Activated CD4-positive, alpha-beta memory T cell treated with anti-CD3 and anti-CD28 coated beads for 36 hours (primary cell): ENCODE measurements at regions not wholly inside any gene's neighbourhood (a gene's known extent, or its start where the extent isn't known, plus 50 kb on each side); places are given as distances from the start of the nearest gene placed in this dataset.

ENCODE experiments used
- CTCF ChIA-PET: fragments of 350-600 bp; sonication (Branson Sonifier 250); formaldehyde crosslinking; loops from one replicate; lab custom pipeline; 2021; ENCODE audit warnings: antibody characterized with exemption, inconsistent platforms; lab: Charles Lee
- POLR2A ChIA-PET: fragments of 350-600 bp; sonication (Branson Sonifier 250); formaldehyde crosslinking; loops from one replicate; lab custom pipeline; 2021; ENCODE audit warnings: antibody characterized with exemption; lab: Charles Lee
- DNase-seq: peaks from one replicate; pipeline ENCODE4 v3.0.0-alpha.2; 2020
- H3K27ac Mint-ChIP-seq: one replicate; pipeline ENCODE4 v1.8.0; 2021; ENCODE audit warnings: mixed read lengths
- H3K27me3 Mint-ChIP-seq: one replicate; pipeline ENCODE4 v1.8.0; 2021; ENCODE audit warnings: mixed read lengths
- H3K36me3 Mint-ChIP-seq: one replicate; pipeline ENCODE4 v1.8.0; 2021; ENCODE audit warnings: mixed read lengths
- H3K4me1 Mint-ChIP-seq: one replicate; pipeline ENCODE4 v1.8.0; 2021; ENCODE audit warnings: low read depth, mixed read lengths
- H3K4me3 Mint-ChIP-seq: one replicate; pipeline ENCODE4 v1.8.0; 2021; ENCODE audit warnings: mild to moderate bottlenecking, mixed read lengths
- H3K9me3 Mint-ChIP-seq: one replicate; pipeline ENCODE4 v1.8.0; 2021; ENCODE audit warnings: mixed read lengths
- intact Hi-C: fragments of 100-400 bp; cut with micrococcal nuclease; formaldehyde crosslinking; loops from one replicate; pipeline ENCODE4 v1.15.1; 2023

DNA sequence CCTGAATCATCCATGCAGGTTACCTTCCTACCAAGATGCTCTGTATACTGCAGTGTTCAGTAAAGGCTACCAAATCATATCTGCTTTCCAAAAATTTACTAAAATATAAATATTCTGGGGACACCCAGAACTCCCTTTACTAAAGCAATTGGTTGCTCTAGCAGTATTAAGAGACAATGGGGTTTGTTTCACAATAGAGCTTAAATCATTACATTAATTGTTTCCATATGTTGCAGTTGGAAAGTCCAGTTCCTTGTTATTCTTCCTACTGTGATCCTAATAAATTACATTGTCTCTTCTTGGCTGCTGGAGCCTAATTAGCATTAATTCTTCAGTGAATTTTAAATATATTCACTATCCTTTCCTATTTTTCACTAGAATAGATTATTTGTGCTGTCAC is 316.0 kb upstream of the MTNR1B start:
- H3K4me1 Mint-ChIP-seq = no peaks in the 10 kb centered on the region
- intact Hi-C loops = no loop called here
- no peak for DNase-seq
- peaks cover 1% of the 10 kb centered on the region for H3K9me3 Mint-ChIP-seq
- H3K4me3 Mint-ChIP-seq = no peak overlapping the region
- CTCF ChIA-PET = no interaction called here
- H3K36me3 Mint-ChIP-seq = no peaks in the 10 kb centered on the region
- no peak overlapping the region for H3K27ac Mint-ChIP-seq
- H3K27me3 Mint-ChIP-seq = no peaks in the 10 kb centered on the region
- POLR2A ChIA-PET = no interaction called here

DNA sequence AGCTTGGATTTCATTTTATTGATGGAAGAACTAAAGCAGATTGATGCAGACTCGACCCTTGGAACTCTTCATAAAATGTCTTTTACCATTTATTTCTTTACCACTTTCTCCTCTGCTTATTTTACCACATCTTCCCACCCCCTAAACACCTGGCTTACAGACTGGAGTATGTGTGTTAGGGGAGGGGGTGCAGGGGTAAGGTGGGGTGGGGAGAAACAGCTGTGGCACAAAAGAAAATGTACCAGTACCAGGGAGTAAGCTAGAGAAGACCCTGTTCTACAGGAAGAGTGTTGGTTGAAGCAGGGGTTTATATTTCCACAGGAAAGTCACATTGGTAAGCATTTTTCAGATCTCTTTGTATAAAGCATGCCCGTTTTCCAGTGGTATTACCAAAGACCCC is 312.7 kb upstream of the MTNR1B start:
- Mint-ChIP-seq H3K36me3 (no peaks in the 10 kb centered on the region), H3K27me3 (no peaks in the 10 kb centered on the region), H3K9me3 (peaks cover 1% of the 10 kb centered on the region), H3K4me3 (no peak overlapping the region), H3K27ac (no peak overlapping the region), H3K4me1 (no peaks in the 10 kb centered on the region)
- ChIA-PET POLR2A (no interaction called here), CTCF (no interaction called here)
- intact Hi-C loops = no loop called here
- no peak for DNase-seq

DNA sequence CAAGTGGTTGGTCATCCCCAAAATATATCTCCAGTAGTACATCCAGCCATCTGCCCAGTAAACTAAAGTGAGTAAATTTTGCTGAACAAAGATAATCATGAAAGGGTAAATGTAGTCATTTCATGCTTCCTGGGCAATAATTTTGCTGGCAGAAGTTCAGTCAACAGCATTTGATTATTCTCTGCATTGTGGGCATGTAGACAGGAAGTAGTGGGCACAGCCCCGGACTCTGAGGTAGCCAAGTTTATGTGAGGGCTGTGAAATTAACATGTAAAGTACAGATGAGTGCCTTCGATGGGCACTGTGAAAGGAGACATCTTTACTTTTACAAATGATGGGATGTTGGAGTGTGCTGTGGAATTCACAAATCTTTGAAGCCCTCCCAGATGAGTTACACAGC is 312.2 kb upstream of the MTNR1B start:
- Mint-ChIP-seq H3K9me3 (peaks cover 1% of the 10 kb centered on the region), H3K27me3 (no peaks in the 10 kb centered on the region), H3K4me1 (no peaks in the 10 kb centered on the region), H3K36me3 (no peaks in the 10 kb centered on the region), H3K4me3 (no peak overlapping the region), H3K27ac (no peak overlapping the region)
- ChIA-PET POLR2A (no interaction called here), CTCF (no interaction called here)
- intact Hi-C loops = no loop called here
- no peak for DNase-seq

DNA sequence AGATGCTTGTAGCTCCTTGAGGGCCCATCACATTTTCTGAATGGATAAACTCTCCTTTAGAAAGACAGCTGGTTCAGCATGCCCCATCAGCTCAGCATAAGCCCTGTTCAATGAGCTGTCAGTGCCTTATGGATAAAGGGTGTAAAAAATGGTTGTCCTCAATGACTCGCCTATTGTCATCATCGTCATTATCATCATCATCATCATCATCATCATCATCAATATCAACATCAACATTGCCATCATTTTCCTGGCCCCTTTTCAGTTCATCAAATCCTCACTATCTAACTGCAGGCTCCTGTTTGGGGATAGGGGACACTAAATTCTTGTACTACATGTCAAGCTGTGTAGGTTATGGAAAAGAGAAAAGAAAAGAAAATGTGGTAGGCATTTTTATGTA is 310.7 kb upstream of the MTNR1B start:
- Mint-ChIP-seq H3K4me1 (no peaks in the 10 kb centered on the region), H3K4me3 (no peak overlapping the region), H3K27ac (no peak overlapping the region), H3K36me3 (no peaks in the 10 kb centered on the region), H3K27me3 (no peaks in the 10 kb centered on the region), H3K9me3 (peaks cover 1% of the 10 kb centered on the region)
- no peak for DNase-seq
- ChIA-PET POLR2A (no interaction called here), CTCF (no interaction called here)
- intact Hi-C loops = no loop called here

DNA sequence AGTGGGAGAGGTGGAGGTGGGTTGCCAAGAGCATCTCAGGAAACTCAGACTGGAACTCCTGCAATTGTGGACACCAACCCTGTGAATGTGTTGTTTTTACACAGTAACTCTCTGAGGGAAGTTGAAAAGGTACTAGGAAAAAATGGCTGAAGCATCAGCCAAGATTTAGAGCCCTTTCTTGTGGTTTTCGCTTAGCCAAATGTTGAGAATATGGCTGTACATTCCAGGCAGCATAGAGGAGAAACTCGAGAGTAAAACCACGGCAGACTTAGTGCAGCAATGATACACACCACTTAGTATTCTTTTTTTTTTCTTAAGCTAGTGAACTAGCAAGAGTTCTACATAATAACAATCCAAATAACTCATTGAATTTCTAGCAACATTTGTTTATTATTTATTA is 309.7 kb upstream of the MTNR1B start:
- no peak overlapping the region for H3K4me3 Mint-ChIP-seq
- intact Hi-C loops = no loop called here
- no peak for DNase-seq
- POLR2A ChIA-PET = no interaction called here
- no peaks in the 10 kb centered on the region for H3K4me1 Mint-ChIP-seq
- H3K9me3 Mint-ChIP-seq = peaks cover 1% of the 10 kb centered on the region
- CTCF ChIA-PET = no interaction called here
- H3K27ac Mint-ChIP-seq = no peak overlapping the region
- no peaks in the 10 kb centered on the region for H3K36me3 Mint-ChIP-seq
- H3K27me3 Mint-ChIP-seq = no peaks in the 10 kb centered on the region

DNA sequence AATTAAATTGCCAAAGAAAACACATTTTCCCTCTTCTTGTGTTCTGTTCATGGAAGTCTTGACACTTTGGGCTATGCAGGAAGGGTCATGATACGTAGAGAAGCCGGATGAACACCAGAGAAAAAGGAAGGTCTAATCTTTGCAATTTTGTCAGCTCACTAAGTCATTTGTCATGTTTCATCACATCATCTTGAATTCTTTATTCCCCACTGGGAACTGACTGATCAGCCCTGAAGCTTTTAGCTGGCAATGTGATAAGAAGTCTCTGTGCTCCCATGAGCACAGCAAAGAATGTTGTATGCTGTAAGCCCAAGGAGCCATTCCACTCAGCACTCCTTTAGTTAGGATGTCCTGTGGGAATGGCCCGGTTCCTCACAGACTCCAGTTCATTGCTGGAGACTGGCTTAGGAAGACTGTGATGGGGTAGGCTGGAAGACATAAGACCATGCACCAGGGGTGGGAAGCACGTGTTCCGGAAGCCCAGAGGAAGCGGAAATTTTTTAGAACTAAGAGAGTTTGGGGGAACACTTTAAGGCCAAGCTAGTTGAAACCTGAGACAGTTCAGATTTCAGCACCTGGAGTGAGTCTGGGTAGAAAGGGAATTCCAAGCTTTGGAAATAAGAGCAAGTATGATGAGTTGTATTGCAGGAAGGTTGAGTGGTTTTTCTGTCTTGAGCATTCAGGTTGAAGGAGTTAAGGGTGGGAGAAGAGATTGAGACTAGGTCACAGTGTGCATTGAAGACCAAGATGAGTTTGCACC is 306.7 kb upstream of the MTNR1B start:
- H3K27me3 Mint-ChIP-seq = no peaks in the 10 kb centered on the region
- DNase-seq = no peak
- POLR2A ChIA-PET = no interaction called here
- no peak overlapping the region for H3K27ac Mint-ChIP-seq
- H3K4me1 Mint-ChIP-seq = no peaks in the 10 kb centered on the region
- CTCF ChIA-PET = no interaction called here
- no peak overlapping the region for H3K4me3 Mint-ChIP-seq
- no peaks in the 10 kb centered on the region for H3K36me3 Mint-ChIP-seq
- peaks cover 4% of the 10 kb centered on the region for H3K9me3 Mint-ChIP-seq
- intact Hi-C loops = no loop called here

DNA sequence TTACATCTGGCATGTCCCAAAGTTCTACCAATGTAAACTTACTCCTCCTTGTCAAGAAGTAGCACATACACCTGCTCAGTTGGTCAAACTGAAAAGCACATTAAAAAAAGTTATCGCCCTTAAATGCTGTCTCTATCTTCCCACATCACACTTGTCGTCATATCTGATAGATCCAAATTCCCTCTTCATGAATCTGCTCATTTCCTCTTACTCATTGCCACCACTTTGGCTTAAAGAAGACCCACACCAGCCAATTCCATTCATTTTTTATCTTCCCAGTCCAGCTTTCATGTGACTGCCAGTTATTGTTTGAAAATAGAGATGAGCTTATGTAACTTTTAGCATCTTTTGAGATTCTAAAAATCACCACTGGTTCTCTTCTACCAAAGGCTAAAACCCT is 305.9 kb upstream of the MTNR1B start:
- H3K27me3 Mint-ChIP-seq = no peaks in the 10 kb centered on the region
- ChIA-PET POLR2A (no interaction called here), CTCF (no interaction called here)
- peaks cover 2% of the 10 kb centered on the region for H3K9me3 Mint-ChIP-seq
- no peak for DNase-seq
- H3K4me1 Mint-ChIP-seq = no peaks in the 10 kb centered on the region
- intact Hi-C loops = no loop called here
- no peak overlapping the region for H3K27ac Mint-ChIP-seq
- H3K4me3 Mint-ChIP-seq = no peak overlapping the region
- no peaks in the 10 kb centered on the region for H3K36me3 Mint-ChIP-seq

DNA sequence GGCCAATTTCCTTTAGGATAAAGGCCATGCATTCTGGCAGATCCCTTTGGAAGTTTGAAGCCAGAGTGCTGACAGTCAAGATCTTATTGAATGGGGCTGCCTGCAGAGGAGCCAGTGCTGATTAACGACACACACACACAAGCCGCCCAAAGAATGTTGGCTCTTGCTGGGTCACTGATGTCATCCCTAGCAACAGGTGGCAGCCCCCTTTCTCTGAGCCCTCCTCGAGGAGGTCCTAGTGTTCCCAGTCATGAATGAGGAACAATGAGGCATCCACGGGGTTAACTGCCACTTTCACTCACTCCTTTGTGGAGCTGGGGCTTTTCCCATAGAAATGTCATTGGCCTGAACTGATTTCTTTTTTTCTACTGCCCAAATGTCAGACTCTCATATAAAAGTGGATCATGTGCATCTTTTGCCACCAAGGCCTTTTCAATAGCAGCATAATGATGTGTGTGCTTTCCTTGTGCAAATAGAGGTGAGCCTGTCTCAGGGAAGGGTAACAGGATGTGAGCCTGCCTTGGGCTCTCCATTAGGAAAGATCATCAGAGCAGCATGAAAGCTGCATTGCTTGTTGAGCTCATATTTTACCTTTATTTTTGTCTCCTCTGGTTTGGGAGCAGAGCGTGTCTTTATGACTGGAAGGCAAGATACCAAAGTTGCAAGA is 301.8 kb upstream of the MTNR1B start:
- Mint-ChIP-seq H3K4me1 (no peaks in the 10 kb centered on the region), H3K4me3 (no peak overlapping the region), H3K27me3 (no peaks in the 10 kb centered on the region), H3K36me3 (no peaks in the 10 kb centered on the region), H3K9me3 (peaks cover 2% of the 10 kb centered on the region), H3K27ac (no peak overlapping the region)
- DNase-seq = no peak
- POLR2A ChIA-PET = no interaction called here
- intact Hi-C loops = no loop called here
- CTCF ChIA-PET = no interaction called here

DNA sequence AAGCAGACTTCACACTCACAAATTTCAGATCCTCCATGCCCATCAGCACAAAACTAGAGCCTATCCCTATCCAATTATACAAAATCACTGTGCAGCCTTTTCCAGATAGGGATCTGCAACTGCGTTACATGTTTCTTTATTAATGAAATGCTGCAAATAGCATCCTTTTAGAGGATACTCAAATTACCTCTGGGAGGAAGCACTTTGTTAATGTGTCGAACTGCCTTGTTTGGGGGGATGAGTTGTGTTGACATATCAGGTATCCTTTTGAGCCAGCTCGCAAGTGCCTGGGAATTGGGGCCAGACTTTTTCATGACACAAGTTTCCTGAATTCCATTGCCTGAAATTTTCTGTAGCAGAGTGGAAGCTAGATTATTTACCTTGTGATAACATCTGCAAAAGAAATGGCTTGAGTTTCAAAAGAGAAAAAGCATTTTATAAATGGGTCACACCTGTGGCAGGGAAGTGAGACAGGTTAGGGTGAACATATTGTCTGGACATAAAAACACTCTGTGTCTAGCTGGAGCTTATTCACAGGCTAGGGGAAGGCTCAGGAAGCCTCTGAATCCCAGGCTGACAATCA is 299.1 kb upstream of the MTNR1B start:
- H3K36me3 Mint-ChIP-seq = no peaks in the 10 kb centered on the region
- intact Hi-C loops = no loop called here
- ChIA-PET POLR2A (no interaction called here), CTCF (no interaction called here)
- DNase-seq = no peak
- no peaks in the 10 kb centered on the region for H3K4me1 Mint-ChIP-seq
- no peak overlapping the region for H3K27ac Mint-ChIP-seq
- H3K27me3 Mint-ChIP-seq = no peaks in the 10 kb centered on the region
- H3K4me3 Mint-ChIP-seq = no peak overlapping the region
- H3K9me3 Mint-ChIP-seq = peaks cover 2% of the 10 kb centered on the region

DNA sequence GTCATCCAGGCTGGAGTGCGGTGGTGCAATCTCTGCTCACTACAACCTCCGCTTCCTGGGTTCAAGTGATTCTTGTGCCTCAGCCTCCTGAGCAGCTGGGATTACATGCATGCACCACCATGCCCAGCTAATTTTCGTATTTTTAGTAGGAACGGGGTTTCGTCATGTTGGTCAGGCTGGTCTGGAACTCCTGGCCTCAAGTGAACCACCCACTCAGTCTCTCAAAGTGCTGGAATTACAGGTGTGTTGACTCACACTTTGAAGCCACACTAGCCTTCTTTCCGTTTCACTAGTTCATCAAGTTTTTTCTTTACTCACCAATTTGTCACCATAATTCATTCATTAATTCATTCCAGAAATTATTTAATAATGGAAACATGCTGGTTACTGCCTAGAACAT is 298.4 kb upstream of the MTNR1B start:
- peaks cover 2% of the 10 kb centered on the region for H3K9me3 Mint-ChIP-seq
- DNase-seq = no peak
- intact Hi-C loops = no loop called here
- no peaks in the 10 kb centered on the region for H3K4me1 Mint-ChIP-seq
- ChIA-PET CTCF (no interaction called here), POLR2A (no interaction called here)
- H3K27me3 Mint-ChIP-seq = no peaks in the 10 kb centered on the region
- no peaks in the 10 kb centered on the region for H3K36me3 Mint-ChIP-seq
- no peak overlapping the region for H3K27ac Mint-ChIP-seq
- H3K4me3 Mint-ChIP-seq = no peak overlapping the region

DNA sequence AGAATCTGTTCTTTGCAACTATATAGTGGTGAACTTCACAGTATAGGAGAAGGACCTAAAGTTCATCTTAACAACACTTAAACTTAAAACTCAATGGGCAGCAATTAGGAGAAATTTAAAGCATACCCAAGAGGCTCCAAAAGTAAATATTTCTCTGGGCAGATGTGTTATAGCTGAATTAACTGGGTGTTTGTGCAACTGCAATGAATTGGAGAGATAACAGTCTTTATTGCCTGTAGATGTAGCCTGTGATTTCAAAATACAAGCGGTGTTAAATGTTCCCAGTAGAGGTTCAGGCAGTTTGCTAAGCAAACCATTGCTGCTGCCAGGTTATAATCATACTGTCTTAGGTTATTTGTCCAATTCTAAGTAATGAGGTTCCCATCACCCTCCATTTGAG is 294.1 kb upstream of the MTNR1B start:
- no peak for DNase-seq
- Mint-ChIP-seq H3K27me3 (peaks cover 2% of the 10 kb centered on the region), H3K4me3 (no peak overlapping the region), H3K36me3 (no peaks in the 10 kb centered on the region), H3K4me1 (no peaks in the 10 kb centered on the region), H3K9me3 (peaks cover 2% of the 10 kb centered on the region), H3K27ac (no peak overlapping the region)
- intact Hi-C loops = no loop called here
- ChIA-PET CTCF (no interaction called here), POLR2A (no interaction called here)

DNA sequence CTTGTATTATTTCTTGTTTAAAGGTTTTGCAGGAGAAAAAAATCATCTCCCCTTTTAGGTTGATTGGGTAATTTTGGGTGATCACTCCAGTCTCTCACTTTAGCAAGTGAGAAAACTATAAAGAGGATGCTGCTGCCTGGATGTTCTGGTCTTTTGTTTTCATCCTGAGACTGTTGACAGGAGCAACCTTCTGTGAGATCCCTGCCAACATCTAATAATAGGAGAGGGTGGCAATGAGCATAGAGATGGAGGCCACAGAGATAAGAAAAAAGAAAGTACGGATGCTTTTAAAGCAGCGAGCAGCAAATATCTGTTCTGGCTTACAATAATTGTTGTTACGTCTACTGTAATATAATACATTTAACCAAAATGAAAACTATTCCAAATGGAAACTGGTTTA is 293.6 kb upstream of the MTNR1B start:
- intact Hi-C loops = no loop called here
- no peak overlapping the region for H3K4me3 Mint-ChIP-seq
- no peak for DNase-seq
- H3K9me3 Mint-ChIP-seq = peaks cover 2% of the 10 kb centered on the region
- H3K4me1 Mint-ChIP-seq = no peaks in the 10 kb centered on the region
- ChIA-PET POLR2A (no interaction called here), CTCF (no interaction called here)
- peaks cover 2% of the 10 kb centered on the region for H3K27me3 Mint-ChIP-seq
- H3K36me3 Mint-ChIP-seq = no peaks in the 10 kb centered on the region
- H3K27ac Mint-ChIP-seq = no peak overlapping the region
